Osteocyte (in vitro differentiated cells): ENCODE measurements at regions not wholly inside any gene's neighbourhood (a gene's known extent, or its start where the extent isn't known, plus 50 kb on each side); places are given as distances from the start of the nearest gene placed in this dataset.

Source experiments
- DNase-seq: peaks from one replicate; pipeline ENCODE4 v3.0.0; 2021; ENCODE audit warnings: mixed read lengths; ENCODE audit not compliant: unreplicated experiment; ENCODE audit errors: extremely low spot score
- H3K27ac Mint-ChIP-seq: one replicate; pipeline ENCODE4 v1.8.0; 2021; ENCODE audit warnings: mild to moderate bottlenecking, mixed read lengths; ENCODE audit not compliant: unreplicated experiment
- H3K27me3 Mint-ChIP-seq: one replicate; pipeline ENCODE4 v1.8.0; 2021; ENCODE audit warnings: mixed read lengths; ENCODE audit not compliant: unreplicated experiment
- H3K36me3 Mint-ChIP-seq: one replicate; pipeline ENCODE4 v1.8.0; 2021; ENCODE audit warnings: mixed read lengths; ENCODE audit not compliant: unreplicated experiment
- H3K4me1 Mint-ChIP-seq: one replicate; pipeline ENCODE4 v1.8.0; 2021; ENCODE audit warnings: mixed read lengths; ENCODE audit not compliant: unreplicated experiment
- H3K4me3 Mint-ChIP-seq: one replicate; pipeline ENCODE4 v1.8.0; 2021; ENCODE audit warnings: mild to moderate bottlenecking, moderate library complexity, mixed read lengths; ENCODE audit not compliant: unreplicated experiment
- H3K9me3 Mint-ChIP-seq: one replicate; pipeline ENCODE4 v1.8.0; 2021; ENCODE audit warnings: mixed read lengths; ENCODE audit not compliant: unreplicated experiment
- TF ChIP-seq, protein P1 (sequence below): fragments of 200-600 bp; sonication (generic); IDR thresholded peaks from 2 replicates; pipeline ENCODE4 v1.5.0; 2021; ENCODE audit warnings: antibody characterized with exemption, mild to moderate bottlenecking, moderate library complexity

DNA sequence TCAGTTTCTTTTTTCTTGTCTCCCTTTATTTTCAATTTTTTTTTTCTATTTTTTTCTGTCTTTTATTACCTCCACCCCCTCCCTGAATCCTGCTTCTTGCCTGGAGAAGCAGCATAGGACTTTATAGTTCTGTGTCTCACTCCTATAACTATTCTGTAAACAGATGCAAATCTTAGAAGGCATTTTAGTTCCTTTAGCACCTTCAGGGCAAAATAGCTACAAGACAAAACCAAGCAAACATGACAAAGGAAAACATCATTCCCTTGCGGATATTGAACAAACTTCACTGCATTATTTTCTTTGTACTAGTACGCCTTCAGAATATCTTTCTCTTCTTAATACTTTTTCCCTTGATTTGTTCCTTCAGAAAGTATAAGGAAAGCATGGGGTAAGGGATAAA, 446.2 kb upstream of the CHORDC1 start:
- DNase-seq, result no peak
- Mint-ChIP-seq H3K9me3 (no peaks in the 10 kb centered on the region), H3K27ac (no peak overlapping the region), H3K36me3 (no peaks in the 10 kb centered on the region), H3K4me3 (no peak overlapping the region), H3K4me1 (no peaks in the 10 kb centered on the region), H3K27me3 (peaks cover 4% of the 10 kb centered on the region)
- TF ChIP-seq, protein P1, sequence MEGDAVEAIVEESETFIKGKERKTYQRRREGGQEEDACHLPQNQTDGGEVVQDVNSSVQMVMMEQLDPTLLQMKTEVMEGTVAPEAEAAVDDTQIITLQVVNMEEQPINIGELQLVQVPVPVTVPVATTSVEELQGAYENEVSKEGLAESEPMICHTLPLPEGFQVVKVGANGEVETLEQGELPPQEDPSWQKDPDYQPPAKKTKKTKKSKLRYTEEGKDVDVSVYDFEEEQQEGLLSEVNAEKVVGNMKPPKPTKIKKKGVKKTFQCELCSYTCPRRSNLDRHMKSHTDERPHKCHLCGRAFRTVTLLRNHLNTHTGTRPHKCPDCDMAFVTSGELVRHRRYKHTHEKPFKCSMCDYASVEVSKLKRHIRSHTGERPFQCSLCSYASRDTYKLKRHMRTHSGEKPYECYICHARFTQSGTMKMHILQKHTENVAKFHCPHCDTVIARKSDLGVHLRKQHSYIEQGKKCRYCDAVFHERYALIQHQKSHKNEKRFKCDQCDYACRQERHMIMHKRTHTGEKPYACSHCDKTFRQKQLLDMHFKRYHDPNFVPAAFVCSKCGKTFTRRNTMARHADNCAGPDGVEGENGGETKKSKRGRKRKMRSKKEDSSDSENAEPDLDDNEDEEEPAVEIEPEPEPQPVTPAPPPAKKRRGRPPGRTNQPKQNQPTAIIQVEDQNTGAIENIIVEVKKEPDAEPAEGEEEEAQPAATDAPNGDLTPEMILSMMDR, result no peak

DNA sequence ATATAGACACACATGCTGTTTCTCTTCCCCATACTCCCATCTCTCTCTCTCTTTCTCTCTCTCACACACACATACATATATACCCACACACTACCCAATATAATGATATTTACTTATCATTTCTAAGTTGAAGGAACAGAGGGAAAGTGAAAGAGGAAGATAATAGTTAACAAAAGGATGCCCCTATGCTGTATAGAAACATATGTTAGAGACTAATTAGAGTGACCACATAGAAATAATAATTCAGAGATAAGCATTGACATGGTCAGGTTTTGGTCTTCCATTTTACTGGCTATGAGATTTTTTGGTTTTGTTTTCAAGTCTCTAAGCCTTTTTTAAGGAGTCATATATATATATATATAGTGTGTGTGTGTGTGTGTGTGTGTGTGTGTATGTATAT, 445.7 kb upstream of the CHORDC1 start:
- Mint-ChIP-seq H3K36me3 (no peaks in the 10 kb centered on the region), H3K4me3 (no peak overlapping the region), H3K4me1 (no peaks in the 10 kb centered on the region), H3K27ac (no peak overlapping the region), H3K27me3 (peaks cover 8% of the 10 kb centered on the region), H3K9me3 (no peaks in the 10 kb centered on the region)
- DNase-seq, result no peak
- TF ChIP-seq, protein P1, result no peak

DNA sequence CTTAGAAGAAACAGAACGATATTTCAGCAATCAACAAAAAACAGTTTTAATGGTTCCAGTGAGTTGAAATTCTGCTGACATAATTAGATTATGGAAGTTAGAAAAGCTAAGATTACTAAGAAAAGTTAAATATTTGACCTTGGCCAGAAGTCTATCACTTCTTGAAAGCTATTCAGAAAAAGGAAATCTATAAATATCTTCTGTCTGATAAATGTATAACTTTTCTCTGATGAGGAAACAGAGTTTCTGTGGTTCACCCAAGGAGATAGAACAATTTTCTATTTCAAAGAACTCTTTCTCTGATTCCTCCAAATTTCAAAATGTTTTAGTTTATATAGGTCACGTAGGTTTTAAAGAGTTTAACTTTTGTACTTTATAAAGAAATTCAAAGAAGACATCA, 438.4 kb upstream of the CHORDC1 start:
- H3K4me1 Mint-ChIP-seq, result no peaks in the 10 kb centered on the region
- no peak for DNase-seq
- no peaks in the 10 kb centered on the region for H3K9me3 Mint-ChIP-seq
- H3K36me3 Mint-ChIP-seq, result no peaks in the 10 kb centered on the region
- H3K27me3 Mint-ChIP-seq, result peaks cover 13% of the 10 kb centered on the region
- H3K27ac Mint-ChIP-seq, result no peak overlapping the region
- TF ChIP-seq, protein P1, result no peak
- H3K4me3 Mint-ChIP-seq, result no peak overlapping the region

DNA sequence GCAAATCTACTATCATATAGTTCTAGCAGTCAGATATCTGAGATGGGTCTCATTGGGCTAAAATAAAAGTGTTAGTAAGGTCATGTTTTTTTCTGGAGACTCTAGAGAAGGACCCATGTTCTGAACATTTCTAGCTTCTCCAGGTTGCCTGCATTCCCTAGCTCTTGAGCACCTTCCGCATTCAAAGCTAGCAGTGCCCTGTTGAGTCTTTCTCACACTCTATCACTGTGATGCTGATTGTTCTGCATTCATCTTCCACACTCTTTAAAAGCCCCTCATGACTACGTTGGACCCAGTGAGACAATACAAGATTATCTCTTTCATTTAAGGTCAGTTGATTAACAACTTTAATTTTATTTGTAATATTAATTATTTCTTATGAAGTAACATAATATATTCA, 433.3 kb upstream of the CHORDC1 start:
- H3K36me3 Mint-ChIP-seq, result no peaks in the 10 kb centered on the region
- TF ChIP-seq, protein P1, result no peak
- DNase-seq, result no peak
- H3K27ac Mint-ChIP-seq, result no peak overlapping the region
- no peak overlapping the region for H3K4me3 Mint-ChIP-seq
- H3K9me3 Mint-ChIP-seq, result no peaks in the 10 kb centered on the region
- no peaks in the 10 kb centered on the region for H3K4me1 Mint-ChIP-seq
- H3K27me3 Mint-ChIP-seq, result peaks cover 3% of the 10 kb centered on the region

DNA sequence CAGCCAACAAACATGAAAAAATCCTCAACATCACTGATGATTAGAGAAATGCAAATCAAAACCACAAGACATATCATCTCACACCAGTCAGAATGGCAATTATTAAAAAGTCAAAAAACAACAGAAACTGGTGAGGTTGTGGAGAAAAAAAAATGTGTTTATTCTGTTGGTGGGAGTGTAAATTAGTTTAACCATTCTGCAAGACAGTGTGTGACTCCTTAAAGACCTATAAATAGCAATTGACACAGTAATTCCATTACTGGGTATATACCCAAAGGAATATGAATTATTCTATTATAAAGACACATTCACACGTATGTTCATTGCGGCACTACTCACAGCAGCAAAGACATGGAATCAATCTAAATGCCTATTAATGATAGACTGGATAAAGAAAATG, 427.3 kb upstream of the CHORDC1 start:
- Mint-ChIP-seq H3K36me3 (no peaks in the 10 kb centered on the region), H3K4me3 (no peak overlapping the region), H3K9me3 (no peaks in the 10 kb centered on the region), H3K27ac (no peak overlapping the region), H3K4me1 (no peaks in the 10 kb centered on the region), H3K27me3 (peaks cover 4% of the 10 kb centered on the region)
- TF ChIP-seq, protein P1, result no peak
- no peak for DNase-seq
